ENCODE measurements at regions not wholly inside any gene's neighbourhood (a gene's known extent, or its start where the extent isn't known, plus 50 kb on each side); places are given as distances from the start of the nearest gene placed in this dataset.

DNA sequence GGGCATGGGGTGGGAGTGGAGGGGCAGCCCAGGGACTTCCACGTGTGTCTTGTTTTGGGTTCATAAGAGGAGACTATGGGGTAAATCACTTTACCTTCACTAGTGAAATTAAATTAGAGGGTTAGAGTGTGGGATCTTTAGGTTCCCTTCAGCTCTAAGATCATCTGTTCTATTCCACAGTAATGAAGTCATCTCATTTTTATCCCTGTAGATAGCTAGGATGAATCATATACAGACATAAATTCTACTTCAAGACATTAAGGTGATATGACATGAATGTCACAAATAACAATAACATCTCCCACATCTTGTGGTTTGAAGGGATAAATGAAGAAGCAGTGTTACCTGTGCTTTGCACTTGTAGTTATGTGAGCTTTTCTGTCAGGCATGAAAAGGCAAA is 83.8 kb downstream of the ELOVL4 start:
- TF ChIP-seq, protein P1, sequence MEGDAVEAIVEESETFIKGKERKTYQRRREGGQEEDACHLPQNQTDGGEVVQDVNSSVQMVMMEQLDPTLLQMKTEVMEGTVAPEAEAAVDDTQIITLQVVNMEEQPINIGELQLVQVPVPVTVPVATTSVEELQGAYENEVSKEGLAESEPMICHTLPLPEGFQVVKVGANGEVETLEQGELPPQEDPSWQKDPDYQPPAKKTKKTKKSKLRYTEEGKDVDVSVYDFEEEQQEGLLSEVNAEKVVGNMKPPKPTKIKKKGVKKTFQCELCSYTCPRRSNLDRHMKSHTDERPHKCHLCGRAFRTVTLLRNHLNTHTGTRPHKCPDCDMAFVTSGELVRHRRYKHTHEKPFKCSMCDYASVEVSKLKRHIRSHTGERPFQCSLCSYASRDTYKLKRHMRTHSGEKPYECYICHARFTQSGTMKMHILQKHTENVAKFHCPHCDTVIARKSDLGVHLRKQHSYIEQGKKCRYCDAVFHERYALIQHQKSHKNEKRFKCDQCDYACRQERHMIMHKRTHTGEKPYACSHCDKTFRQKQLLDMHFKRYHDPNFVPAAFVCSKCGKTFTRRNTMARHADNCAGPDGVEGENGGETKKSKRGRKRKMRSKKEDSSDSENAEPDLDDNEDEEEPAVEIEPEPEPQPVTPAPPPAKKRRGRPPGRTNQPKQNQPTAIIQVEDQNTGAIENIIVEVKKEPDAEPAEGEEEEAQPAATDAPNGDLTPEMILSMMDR (IDR thresholded peaks at IDR 0.05; ENCODE audit: low read depth, low read length, missing input control): no peak
- TF ChIP-seq ATF3 (IDR thresholded peaks at IDR 0.05): no peak
- no peak for TF ChIP-seq TAF1 (conservative IDR thresholded peaks at IDR 0.05)
- no peak for TF ChIP-seq SP1 (IDR thresholded peaks at IDR 0.05)
- TF ChIP-seq RAD21 (IDR thresholded peaks at IDR 0.05): no peak
- no peak for TF ChIP-seq GABPA (IDR thresholded peaks at IDR 0.05 in 1 of 2, conservative IDR thresholded peaks at IDR 0.05 in 1 of 2)
- TF ChIP-seq, protein P2, sequence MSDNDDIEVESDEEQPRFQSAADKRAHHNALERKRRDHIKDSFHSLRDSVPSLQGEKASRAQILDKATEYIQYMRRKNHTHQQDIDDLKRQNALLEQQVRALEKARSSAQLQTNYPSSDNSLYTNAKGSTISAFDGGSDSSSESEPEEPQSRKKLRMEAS (IDR thresholded peaks at IDR 0.05): no peak
- TF ChIP-seq, protein P3, sequence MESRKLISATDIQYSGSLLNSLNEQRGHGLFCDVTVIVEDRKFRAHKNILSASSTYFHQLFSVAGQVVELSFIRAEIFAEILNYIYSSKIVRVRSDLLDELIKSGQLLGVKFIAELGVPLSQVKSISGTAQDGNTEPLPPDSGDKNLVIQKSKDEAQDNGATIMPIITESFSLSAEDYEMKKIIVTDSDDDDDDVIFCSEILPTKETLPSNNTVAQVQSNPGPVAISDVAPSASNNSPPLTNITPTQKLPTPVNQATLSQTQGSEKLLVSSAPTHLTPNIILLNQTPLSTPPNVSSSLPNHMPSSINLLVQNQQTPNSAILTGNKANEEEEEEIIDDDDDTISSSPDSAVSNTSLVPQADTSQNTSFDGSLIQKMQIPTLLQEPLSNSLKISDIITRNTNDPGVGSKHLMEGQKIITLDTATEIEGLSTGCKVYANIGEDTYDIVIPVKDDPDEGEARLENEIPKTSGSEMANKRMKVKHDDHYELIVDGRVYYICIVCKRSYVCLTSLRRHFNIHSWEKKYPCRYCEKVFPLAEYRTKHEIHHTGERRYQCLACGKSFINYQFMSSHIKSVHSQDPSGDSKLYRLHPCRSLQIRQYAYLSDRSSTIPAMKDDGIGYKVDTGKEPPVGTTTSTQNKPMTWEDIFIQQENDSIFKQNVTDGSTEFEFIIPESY (IDR thresholded peaks at IDR 0.05): no peak
- TF ChIP-seq, protein P4, sequence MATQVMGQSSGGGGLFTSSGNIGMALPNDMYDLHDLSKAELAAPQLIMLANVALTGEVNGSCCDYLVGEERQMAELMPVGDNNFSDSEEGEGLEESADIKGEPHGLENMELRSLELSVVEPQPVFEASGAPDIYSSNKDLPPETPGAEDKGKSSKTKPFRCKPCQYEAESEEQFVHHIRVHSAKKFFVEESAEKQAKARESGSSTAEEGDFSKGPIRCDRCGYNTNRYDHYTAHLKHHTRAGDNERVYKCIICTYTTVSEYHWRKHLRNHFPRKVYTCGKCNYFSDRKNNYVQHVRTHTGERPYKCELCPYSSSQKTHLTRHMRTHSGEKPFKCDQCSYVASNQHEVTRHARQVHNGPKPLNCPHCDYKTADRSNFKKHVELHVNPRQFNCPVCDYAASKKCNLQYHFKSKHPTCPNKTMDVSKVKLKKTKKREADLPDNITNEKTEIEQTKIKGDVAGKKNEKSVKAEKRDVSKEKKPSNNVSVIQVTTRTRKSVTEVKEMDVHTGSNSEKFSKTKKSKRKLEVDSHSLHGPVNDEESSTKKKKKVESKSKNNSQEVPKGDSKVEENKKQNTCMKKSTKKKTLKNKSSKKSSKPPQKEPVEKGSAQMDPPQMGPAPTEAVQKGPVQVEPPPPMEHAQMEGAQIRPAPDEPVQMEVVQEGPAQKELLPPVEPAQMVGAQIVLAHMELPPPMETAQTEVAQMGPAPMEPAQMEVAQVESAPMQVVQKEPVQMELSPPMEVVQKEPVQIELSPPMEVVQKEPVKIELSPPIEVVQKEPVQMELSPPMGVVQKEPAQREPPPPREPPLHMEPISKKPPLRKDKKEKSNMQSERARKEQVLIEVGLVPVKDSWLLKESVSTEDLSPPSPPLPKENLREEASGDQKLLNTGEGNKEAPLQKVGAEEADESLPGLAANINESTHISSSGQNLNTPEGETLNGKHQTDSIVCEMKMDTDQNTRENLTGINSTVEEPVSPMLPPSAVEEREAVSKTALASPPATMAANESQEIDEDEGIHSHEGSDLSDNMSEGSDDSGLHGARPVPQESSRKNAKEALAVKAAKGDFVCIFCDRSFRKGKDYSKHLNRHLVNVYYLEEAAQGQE (IDR thresholded peaks at IDR 0.05): no peak
- TF ChIP-seq FOXA2 (IDR thresholded peaks at IDR 0.05): no peak
- no peak for TF ChIP-seq JUND (IDR thresholded peaks at IDR 0.05)
